ENCODE measurements at regions not wholly inside any gene's neighbourhood (a gene's known extent, or its start where the extent isn't known, plus 50 kb on each side); places are given as distances from the start of the nearest gene placed in this dataset.

DNA sequence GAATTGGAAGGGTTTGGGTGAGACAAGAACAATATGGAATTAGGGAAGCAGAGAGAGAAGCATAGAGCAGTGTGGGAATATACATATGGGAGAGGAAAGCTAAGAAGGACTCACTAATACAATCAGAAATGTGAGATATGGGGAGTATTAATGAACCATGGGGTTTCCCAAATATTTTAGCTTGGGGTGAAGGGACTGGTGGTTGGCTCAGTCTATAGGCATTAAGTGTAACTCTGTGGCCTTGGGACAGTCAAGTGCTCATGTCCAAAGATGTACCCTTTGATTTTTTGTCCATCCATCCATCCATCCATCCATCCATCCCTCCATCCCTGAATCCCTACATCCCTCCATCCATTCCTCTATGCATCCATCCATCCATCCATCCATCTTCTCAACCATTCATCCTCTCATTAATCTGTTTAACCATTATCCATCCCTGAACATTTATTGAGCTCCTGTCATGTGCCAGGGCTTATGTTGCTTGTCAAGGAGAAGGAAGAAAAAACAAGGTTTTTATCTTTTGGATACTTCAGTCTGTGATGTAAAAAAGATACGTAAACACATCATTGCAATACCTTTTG, 263.4 kb upstream of the CHD6 start:
- TF ChIP-seq CTCF (IDR thresholded peaks at IDR 0.05), result no peak

DNA sequence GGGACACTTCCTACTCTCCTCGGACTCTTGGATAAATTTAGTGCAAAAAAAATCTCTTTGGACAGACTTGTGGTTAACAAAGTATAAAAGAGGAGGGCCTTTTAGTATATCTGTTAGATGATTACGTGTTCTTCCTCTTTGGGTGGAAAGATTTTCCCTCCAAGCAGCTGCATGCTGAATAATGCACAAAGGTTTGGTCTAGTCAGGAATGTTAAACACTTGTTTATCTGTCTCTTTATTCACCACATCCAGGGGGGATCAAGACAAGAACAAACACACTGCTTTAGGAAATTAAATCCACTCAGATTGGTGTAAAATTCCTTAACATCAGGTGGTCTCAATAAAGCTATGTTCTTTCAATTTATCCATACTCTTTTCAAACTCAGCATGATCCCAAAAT, 260.9 kb upstream of the CHD6 start:
- TF ChIP-seq CTCF (IDR thresholded peaks at IDR 0.05), result no peak

DNA sequence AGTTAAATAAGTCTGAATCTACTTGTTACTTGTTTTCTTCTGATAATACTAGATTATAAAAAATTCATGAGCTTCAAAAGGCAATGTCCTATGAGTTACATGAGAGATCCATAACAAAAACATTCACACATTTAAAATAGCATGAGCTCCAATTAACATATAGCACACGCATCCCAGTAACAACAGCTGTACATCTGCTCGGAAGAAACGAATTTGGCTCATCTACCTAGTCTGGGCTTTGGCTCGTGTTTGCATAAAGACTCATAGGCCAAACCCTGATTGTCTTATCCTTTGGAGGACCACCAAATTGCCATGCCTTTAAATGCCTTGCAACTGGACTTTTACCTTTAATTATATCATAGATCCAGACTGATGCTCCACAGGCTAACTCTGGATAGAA, 259.7 kb upstream of the CHD6 start:
- TF ChIP-seq CTCF (IDR thresholded peaks at IDR 0.05), result no peak

DNA sequence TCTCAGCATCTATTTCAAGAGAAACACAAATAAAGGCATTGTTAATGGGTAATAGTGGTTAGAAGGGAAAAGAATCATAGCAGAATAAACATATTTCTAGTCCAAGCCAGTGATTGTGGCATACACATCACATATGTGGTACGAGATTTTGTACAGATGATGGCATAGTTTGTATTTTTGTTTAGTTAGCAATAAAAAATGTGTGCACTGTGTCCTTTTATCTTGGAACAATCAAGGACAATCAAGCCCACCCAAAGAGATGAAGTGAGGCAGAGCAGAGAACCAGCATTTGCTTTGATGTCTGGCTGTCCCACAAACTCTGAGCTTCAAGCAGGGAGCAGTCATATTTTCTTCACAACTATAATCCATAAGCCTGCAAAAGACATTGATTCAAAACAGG, 256.5 kb upstream of the CHD6 start:
- TF ChIP-seq CTCF (IDR thresholded peaks at IDR 0.05), result no peak

GRCh38 chr20:41872930-41873329, 254.8 kb upstream of the CHD6 start:
- no peak for TF ChIP-seq CTCF (IDR thresholded peaks at IDR 0.05)

DNA sequence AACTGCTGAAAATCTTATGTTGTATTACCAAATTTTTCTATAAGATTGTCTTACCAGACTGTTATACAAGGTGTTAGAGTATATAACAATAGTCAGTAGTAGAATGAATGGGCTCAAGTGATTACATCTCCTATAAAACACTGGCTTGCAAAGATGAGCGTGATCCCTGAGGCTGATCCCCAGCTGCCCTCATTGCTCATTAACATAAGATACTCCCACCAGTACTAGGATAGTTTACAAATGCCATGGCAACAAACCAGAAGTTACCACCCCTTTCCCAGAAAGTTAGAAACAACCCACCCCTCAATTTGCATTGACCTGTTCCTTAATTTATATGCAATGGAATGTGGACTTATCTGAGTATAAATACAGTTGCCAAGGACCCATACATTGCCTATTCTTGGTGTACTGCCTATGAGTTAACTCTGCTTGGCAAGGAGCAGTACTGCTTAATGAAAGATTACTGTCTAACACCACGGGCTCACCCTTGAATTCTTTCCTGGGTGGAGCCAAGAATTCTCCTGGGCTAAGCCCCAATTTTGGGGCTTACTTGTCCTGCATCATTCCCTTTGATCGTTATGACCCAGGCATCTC, 252.8 kb upstream of the CHD6 start:
- no peak for TF ChIP-seq CTCF (IDR thresholded peaks at IDR 0.05)

DNA sequence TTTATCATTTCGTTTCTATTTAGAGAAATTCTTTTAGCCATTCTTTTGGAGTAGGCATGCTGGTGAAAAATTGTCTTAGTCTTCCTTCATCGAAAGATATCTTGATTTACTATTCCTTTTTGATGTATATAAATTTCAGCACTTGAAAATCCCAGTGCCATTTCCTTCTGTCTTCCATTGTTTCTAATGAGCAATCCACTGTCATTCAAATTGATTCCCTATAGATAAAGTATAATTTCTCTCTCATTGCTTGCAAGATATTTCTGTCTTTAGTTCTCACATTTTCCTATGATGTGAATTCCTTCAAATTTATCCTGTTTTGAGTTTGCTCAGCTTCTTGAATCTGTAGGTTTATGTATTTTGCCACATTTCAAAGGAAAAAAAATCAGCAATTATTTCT, 251.1 kb upstream of the CHD6 start:
- no peak for TF ChIP-seq CTCF (IDR thresholded peaks at IDR 0.05)

- TF ChIP-seq CTCF (IDR thresholded peaks at IDR 0.05), result no peak
Observed at GRCh38 chr20:41865938-41866337, 247.8 kb upstream of the CHD6 start.

Data from LNCAP (cell line).